ENCODE measurements at regions not wholly inside any gene's neighbourhood (a gene's known extent, or its start where the extent isn't known, plus 50 kb on each side); places are given as distances from the start of the nearest gene placed in this dataset.

DNA sequence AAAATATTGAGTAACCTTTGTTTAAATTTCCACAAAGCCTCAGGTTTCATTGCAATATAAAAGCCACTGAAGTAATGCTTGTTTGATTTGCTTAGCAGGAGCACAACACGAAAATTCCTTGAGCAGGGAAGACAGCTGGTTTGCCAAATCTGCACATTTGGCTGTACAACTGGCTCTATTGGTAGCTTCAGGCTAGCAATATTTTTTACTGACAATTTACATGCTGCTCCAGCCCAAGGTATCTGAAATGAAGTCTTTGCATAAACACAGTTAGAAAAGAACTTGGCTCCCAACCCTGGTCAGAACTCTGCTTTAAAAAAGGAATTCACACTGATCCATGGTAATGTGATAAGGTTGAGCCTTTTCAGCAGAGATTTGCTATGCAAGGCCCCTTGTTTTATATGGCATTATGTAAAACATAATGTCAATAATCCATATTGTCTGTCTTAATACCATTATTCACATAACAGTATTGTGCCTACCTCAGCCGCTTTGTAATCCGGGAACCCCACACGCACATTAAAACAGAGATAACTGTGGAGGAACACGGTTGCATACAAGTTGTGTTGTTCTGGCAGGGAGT is 55.7 kb upstream of the CHL1 start:
- DNase-seq, result no peak

All from activated CD8-positive, alpha-beta memory T cell treated with anti-CD3 and anti-CD28 coated beads for 24 hours (primary cell).